Coronary artery (tissue), 2 donors: ENCODE measurements at regions not wholly inside any gene's neighbourhood (a gene's known extent, or its start where the extent isn't known, plus 50 kb on each side); places are given as distances from the start of the nearest gene placed in this dataset.
A peak's percentile ranks its signal among the peaks of the same experiment; 100 is the strongest.

Source experiments
- DNase-seq: peaks from one replicate; pipeline ENCODE4 v3.0.0-alpha.2; 2017; ENCODE audit warnings: low spot score
- H3K27ac ChIP-seq, 2 donors: fragments of 200-600 bp; sonication (generic); one replicate each; pipeline ENCODE4 v1.5.1; 2016 to 2019
- H3K4me3 ChIP-seq: fragments of 200-600 bp; sonication (generic); 2 replicates; pipeline ENCODE4 v1.5.1; 2016; ENCODE audit warnings: mild to moderate bottlenecking, moderate library complexity
- TF ChIP-seq, protein P1 (sequence below): fragments of 200-600 bp; sonication (generic); IDR thresholded peaks from one replicate; pipeline ENCODE4 v1.5.1; 2019; ENCODE audit warnings: antibody characterized with exemption

DNA sequence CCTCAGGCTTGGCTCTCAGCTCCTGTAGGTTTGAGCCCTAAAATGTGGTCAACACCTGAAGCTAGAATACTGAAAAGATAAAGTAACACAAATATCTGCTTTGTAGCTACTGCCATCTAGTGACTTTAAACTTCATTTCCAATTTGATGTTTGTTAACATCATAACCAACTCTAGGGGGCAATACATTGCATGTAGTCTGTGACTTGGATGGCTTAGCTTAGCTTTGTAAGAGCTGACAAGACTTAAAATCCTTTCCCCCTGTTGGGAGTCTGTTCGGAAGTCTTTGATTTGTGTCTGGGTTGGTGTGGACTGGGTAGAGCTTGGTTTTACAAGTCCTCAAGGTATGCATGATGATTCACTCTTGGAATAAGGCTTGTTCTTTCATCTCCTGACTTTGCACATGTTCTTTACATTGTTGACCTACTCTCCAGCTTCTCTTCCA, 51.7 kb downstream of the SCN11A start:
- Histone ChIP-seq H3K4me3 (no peak overlapping the region), H3K27ac (no peak overlapping the region)
- TF ChIP-seq, protein P1, sequence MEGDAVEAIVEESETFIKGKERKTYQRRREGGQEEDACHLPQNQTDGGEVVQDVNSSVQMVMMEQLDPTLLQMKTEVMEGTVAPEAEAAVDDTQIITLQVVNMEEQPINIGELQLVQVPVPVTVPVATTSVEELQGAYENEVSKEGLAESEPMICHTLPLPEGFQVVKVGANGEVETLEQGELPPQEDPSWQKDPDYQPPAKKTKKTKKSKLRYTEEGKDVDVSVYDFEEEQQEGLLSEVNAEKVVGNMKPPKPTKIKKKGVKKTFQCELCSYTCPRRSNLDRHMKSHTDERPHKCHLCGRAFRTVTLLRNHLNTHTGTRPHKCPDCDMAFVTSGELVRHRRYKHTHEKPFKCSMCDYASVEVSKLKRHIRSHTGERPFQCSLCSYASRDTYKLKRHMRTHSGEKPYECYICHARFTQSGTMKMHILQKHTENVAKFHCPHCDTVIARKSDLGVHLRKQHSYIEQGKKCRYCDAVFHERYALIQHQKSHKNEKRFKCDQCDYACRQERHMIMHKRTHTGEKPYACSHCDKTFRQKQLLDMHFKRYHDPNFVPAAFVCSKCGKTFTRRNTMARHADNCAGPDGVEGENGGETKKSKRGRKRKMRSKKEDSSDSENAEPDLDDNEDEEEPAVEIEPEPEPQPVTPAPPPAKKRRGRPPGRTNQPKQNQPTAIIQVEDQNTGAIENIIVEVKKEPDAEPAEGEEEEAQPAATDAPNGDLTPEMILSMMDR: peak; percentile 39
- no peak for DNase-seq

DNA sequence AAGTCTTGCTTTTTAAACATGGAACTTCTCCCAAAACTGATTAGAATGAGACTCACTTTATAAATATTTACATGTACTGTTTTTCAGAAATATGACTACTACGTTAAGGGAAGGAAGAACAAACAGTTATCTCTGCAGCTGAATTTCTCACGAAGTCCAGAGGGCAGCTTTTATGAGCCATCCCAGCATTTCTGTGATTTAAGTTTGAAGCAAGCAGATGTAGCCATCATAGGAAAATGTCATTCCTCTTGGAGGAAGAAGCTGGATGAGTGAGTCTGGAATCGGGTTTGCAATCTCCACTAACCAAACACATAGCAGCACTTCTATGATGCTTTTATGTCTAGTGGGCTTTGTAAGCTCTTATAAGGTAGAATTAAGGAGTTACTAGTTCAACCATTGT, 53.7 kb downstream of the SCN11A start:
- TF ChIP-seq, protein P1: no peak
- Histone ChIP-seq H3K4me3 (no peak overlapping the region), H3K27ac (no peak overlapping the region)
- no peak for DNase-seq

DNA sequence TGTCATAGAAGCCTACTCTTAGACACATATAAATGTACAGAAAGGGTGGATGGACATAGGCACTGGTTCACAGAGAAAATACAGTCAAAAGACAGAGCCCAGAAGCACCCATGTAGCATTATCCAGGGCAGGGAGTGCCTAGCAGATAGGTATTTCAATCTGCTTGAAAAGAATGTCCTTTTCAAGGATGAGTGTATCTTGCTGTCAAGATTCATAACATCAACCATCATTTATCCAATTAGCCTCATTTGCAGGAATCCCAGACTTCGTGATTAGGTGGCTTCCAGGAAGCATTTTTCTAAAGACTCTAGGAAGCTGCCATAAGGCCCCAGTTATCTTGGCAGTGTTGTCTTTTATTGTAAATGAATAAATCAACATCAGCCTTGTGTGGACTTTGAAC, 55.6 kb downstream of the SCN11A start:
- no peak overlapping the region for H3K27ac ChIP-seq
- TF ChIP-seq, protein P1: no peak
- no peak overlapping the region for H3K4me3 ChIP-seq
- DNase-seq: no peak

DNA sequence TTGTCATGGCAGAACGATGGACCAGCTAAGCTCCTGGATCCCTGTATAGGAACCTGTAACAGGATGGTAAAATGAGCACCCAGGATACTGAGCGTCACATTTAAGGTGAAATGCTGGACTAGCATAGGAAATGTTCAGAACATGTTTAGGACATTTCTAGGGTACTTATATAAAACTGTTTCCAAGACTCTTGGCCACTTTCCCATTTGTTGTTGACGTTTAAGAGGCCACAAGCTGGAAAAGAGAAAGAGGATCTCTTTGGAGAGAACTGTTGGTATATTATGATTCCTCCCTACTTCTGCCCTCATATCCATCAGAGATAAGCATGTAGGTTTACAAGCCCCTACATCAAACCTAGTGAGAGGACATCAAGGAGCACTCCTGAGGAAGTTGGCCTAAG, 57.5 kb downstream of the SCN11A start:
- no peak overlapping the region for H3K27ac ChIP-seq
- DNase-seq: no peak
- no peak overlapping the region for H3K4me3 ChIP-seq
- TF ChIP-seq, protein P1: no peak

DNA sequence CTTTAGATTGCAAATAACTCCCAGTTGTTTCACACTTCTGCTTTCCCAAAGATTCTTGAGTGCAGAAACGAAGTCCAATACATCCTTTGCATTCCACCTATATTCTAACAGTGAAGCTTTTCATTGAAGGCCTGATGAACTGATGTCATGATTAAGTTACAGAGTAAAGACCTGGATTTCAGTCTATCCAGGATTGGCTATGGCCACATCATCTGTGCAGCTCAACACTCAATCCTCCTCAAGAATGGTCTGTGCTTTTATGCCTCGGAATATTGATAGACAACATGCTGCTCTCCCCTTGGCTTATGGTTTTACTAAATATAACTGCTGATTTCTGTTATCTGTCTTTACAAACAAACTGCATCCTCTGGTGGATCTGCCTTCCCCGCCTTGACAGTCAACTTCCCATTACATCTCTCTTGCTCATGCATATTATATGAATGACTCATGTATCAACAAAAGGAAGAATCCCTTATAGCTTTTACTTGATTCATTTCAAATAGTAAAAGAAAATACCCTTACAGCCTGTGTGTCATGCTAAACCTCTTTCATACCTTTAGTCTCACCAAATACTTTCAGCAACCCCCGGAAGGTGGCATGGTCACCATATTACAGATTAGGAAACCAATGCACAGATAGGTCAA, 59.5 kb downstream of the SCN11A start:
- no peak for DNase-seq
- Histone ChIP-seq H3K27ac (no peak overlapping the region), H3K4me3 (no peak overlapping the region)
- TF ChIP-seq, protein P1: no peak

DNA sequence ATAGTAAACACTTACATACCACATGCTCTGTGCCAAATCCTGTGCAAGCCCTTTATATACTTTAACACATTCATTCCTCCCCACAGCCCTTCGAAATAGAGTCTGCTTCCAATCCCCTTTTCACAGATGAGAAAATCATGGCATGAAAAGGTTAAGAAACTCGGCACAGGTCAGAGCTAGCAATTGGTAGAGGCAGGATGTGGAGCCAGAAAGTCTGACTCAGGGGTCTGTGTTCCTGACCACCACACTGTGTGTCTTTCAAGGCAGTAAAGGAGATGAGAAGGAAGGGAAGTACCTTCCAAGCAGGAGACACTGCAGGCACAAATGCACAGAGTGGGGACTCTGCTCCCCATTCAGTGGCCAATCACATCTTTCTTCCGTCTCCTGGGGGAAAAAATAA, 61.1 kb downstream of the SCN11A start:
- TF ChIP-seq, protein P1: no peak
- no peak overlapping the region for H3K4me3 ChIP-seq
- H3K27ac ChIP-seq: no peak overlapping the region
- DNase-seq: no peak

DNA sequence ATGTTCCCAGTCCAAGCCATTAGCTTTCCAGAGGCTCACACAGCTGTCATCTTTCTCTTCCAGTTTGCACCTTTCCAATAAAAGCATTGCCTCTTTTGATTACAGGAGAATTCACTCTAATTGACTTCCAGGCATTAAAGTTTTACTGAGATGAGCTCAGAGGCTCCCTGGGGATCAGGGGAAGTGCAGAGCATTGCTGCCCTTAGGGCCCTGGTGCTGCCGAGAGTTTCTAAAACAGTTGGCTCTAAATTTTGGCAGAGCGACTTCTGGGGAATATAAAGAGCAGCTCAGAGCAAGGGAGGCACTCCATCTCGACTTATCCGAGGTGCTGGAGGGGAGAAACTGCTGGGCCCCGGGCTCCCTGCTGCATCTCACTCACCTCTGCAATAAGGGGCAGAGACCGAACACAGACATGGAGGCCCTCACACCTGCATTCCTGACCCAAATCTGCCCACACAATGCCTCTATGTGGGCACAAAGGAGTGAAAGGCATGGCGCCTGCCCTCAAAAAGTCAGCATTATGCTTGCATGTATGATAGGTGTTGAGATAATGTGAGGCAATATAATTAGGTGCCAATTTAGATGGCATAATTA, 61.7 kb downstream of the SCN11A start:
- DNase-seq: no peak
- Histone ChIP-seq H3K4me3 (no peak overlapping the region), H3K27ac (no peak overlapping the region)
- TF ChIP-seq, protein P1: no peak
